ENCODE measurements at regions not wholly inside any gene's neighbourhood (a gene's known extent, or its start where the extent isn't known, plus 50 kb on each side); places are given as distances from the start of the nearest gene placed in this dataset.

DNA sequence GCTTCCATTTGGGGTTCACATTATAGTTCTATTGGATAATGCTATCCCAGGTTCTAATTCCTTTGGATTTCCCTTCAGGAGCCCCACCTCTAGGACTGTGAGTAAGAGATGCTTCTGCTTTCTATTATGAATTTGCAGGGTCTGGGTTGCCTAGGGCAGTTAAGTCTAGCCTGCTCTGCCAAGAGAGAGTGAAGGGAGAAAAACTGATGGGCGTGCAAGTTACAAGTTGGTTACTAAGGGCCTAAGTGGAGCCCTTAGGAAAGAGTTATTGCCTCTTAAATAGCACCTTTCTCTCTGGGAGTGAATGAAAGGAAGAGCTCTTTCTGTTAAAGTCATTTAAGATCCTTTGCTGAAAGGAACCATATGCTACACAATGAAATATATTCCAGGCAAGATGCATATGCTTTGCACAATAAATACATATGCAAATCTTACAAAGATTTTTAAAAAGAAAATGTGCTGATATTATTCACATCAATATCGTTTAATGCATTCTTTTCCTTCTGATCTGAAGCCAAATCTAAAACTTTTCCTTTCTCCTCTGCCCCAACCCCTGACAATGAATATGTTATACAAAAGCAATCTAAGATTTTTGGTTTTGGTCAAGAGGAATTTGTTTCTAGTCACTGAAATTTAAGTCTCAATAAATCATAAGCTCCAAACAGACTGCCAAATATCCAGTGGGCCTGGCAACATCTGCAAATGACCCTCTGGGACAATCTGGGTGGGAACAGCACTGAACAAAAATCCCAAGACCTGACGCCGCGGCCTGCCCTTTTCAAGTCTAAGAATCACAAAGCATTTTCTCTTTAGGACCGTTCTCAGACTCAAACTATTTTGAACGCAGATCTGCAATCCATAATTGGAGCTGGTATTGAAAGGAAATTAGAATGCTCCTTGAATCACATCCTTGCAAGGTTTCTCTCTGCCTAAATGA lies 586.7 kb downstream of the ETNK1 start:
- TF ChIP-seq, protein P1, sequence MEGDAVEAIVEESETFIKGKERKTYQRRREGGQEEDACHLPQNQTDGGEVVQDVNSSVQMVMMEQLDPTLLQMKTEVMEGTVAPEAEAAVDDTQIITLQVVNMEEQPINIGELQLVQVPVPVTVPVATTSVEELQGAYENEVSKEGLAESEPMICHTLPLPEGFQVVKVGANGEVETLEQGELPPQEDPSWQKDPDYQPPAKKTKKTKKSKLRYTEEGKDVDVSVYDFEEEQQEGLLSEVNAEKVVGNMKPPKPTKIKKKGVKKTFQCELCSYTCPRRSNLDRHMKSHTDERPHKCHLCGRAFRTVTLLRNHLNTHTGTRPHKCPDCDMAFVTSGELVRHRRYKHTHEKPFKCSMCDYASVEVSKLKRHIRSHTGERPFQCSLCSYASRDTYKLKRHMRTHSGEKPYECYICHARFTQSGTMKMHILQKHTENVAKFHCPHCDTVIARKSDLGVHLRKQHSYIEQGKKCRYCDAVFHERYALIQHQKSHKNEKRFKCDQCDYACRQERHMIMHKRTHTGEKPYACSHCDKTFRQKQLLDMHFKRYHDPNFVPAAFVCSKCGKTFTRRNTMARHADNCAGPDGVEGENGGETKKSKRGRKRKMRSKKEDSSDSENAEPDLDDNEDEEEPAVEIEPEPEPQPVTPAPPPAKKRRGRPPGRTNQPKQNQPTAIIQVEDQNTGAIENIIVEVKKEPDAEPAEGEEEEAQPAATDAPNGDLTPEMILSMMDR (IDR thresholded peaks at IDR 0.05): no peak
- TF ChIP-seq EZH2 (IDR thresholded peaks at IDR 0.05; ENCODE audit: borderline replicate concordance, insufficient read depth, low read depth, low read length, poor library complexity, severe bottlenecking): no peak

Data from B cell (primary cell).